PC-3 (cell line): ENCODE measurements at regions not wholly inside any gene's neighbourhood (a gene's known extent, or its start where the extent isn't known, plus 50 kb on each side); places are given as distances from the start of the nearest gene placed in this dataset.

ENCODE experiments used
- ATAC-seq: fragments of 200-7000 bp; cut with Tn5 transposase; 2 replicates; pipeline ENCODE4 v1.9.1; 2020; ENCODE audit warnings: mild to moderate bottlenecking, moderate library complexity
- BruUV-seq: library from RNA; stranded (reverse); fragments of 400-500 nt; replicated peaks from 2 replicates; lab custom pipeline; 2021; lab: Mats Ljungman, UMichigan
- CTCF ChIA-PET: fragments of 300-600 bp; sonication (Branson Sonifier 250); formaldehyde crosslinking; loops from one replicate; lab custom pipeline; 2022; ENCODE audit warnings: antibody characterized with exemption; lab: Charles Lee
- POLR2A ChIA-PET: fragments of 300-600 bp; sonication (Branson Sonifier 250); formaldehyde crosslinking; loops from one replicate; lab custom pipeline; 2022; ENCODE audit warnings: antibody characterized with exemption; ENCODE audit not compliant: unreplicated experiment; lab: Charles Lee
- DNase-seq: peaks from one replicate; pipeline ENCODE4 v3.0.0-alpha.2; 2015
- H2AFZ ChIP-seq: fragments of 300-600 bp; sonication (generic); 2 replicates; pipeline ENCODE4 v1.6.0; 2016; ENCODE audit warnings: antibody characterized with exemption, low read length
- H3F3A ChIP-seq: fragments of 300-600 bp; sonication (generic); one replicate; pipeline ENCODE4 v1.6.0; 2017; ENCODE audit warnings: antibody characterized with exemption, low read length, control low read depth, mild to moderate bottlenecking; ENCODE audit not compliant: unreplicated experiment
- H3K27ac ChIP-seq: fragments of 300-600 bp; sonication (generic); 2 replicates; pipeline ENCODE4 v1.5.1; 2016; ENCODE audit warnings: mild to moderate bottlenecking, low read length
- H3K27me3 ChIP-seq: fragments of 300-600 bp; sonication (generic); 2 replicates; pipeline ENCODE4 v1.6.1; 2016; ENCODE audit warnings: low read length, mixed read lengths
- H3K36me3 ChIP-seq: fragments of 300-600 bp; sonication (generic); 2 replicates; pipeline ENCODE4 v1.6.1; 2016; ENCODE audit warnings: low read depth, mixed run types, low read length, mixed read lengths
- H3K4me1 ChIP-seq: fragments of 300-600 bp; sonication (generic); 2 replicates; pipeline ENCODE4 v1.5.1; 2016; ENCODE audit warnings: low read length; ENCODE audit not compliant: insufficient read depth
- H3K4me2 ChIP-seq: fragments of 300-600 bp; sonication (generic); 2 replicates; pipeline ENCODE4 v1.6.0; 2016; ENCODE audit warnings: low read length
- H3K4me3 ChIP-seq: fragments of 300-600 bp; sonication (generic); 2 replicates; pipeline ENCODE4 v1.5.1; 2016; ENCODE audit warnings: mild to moderate bottlenecking, low read length, mixed read lengths
- H3K79me2 ChIP-seq: fragments of 300-600 bp; sonication (generic); 2 replicates; pipeline ENCODE4 v1.6.1; 2017; ENCODE audit warnings: low read length, mixed read lengths
- H3K9ac ChIP-seq: fragments of 300-600 bp; sonication (generic); 2 replicates; pipeline ENCODE4 v1.6.0; 2016; ENCODE audit warnings: mild to moderate bottlenecking, low read length
- H3K9me2 ChIP-seq: fragments of 300-600 bp; sonication (generic); replicated peaks from 2 replicates; pipeline ENCODE4 v1.6.1; 2016; ENCODE audit warnings: mixed run types, low read length, mixed read lengths
- H3K9me3 ChIP-seq: fragments of 300-600 bp; sonication (generic); 2 replicates; pipeline ENCODE4 v1.6.1; 2016; ENCODE audit warnings: low read length, mixed read lengths
- H4K20me1 ChIP-seq: fragments of 300-600 bp; sonication (generic); 2 replicates; pipeline ENCODE4 v1.6.1; 2016; ENCODE audit warnings: low read length, mixed read lengths
- EZH2 ChIP-seq: fragments of 300-600 bp; sonication (generic); IDR thresholded peaks from one replicate; pipeline ENCODE4 v1.6.1; 2017; ENCODE audit warnings: antibody characterized with exemption, mild to moderate bottlenecking, low read length; ENCODE audit not compliant: unreplicated experiment
- EZH2phosphoT487 ChIP-seq: fragments of 300-600 bp; sonication (generic); IDR thresholded peaks from 2 replicates; pipeline ENCODE4 v1.6.1; 2018; ENCODE audit warnings: mild to moderate bottlenecking, antibody characterized with exemption, low read length, borderline replicate concordance
- intact Hi-C: fragments of 100-400 bp; cut with micrococcal nuclease; formaldehyde crosslinking; loops from 2 replicates; pipeline ENCODE4 v1.9.0; 2023
- TF ChIP-seq, protein P1 (sequence below): fragments of 300-600 bp; sonication (generic); conservative IDR thresholded peaks from 2 replicates; pipeline ENCODE4 v1.5.1; 2017; ENCODE audit warnings: antibody characterized with exemption, low read depth, mild to moderate bottlenecking, low read length

DNA sequence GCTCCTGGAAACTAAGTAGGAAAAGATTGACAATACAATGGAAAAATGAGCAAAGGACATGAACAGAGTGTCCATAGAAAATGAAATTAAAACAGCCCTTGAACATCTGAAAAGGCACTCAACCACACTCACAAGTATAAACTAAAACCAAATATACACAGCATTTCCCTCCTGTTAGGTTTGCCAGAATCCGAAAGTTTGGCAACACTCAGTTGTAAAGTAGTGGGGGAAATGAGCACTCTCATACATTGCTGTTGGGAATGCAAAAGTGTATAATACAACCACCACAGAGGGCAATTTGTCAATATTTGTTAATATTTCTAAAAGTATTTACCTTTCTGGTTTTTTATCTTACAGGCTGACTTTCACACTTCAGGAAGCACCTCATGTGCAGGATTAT, 84.2 kb upstream of the TMEM164 start:
- TF ChIP-seq EZH2phosphoT487 (no peak), EZH2 (no peak)
- TF ChIP-seq, protein P1, sequence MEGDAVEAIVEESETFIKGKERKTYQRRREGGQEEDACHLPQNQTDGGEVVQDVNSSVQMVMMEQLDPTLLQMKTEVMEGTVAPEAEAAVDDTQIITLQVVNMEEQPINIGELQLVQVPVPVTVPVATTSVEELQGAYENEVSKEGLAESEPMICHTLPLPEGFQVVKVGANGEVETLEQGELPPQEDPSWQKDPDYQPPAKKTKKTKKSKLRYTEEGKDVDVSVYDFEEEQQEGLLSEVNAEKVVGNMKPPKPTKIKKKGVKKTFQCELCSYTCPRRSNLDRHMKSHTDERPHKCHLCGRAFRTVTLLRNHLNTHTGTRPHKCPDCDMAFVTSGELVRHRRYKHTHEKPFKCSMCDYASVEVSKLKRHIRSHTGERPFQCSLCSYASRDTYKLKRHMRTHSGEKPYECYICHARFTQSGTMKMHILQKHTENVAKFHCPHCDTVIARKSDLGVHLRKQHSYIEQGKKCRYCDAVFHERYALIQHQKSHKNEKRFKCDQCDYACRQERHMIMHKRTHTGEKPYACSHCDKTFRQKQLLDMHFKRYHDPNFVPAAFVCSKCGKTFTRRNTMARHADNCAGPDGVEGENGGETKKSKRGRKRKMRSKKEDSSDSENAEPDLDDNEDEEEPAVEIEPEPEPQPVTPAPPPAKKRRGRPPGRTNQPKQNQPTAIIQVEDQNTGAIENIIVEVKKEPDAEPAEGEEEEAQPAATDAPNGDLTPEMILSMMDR: no peak
- Histone ChIP-seq H3K9me2 (no peaks in the 10 kb centered on the region), H3K27me3 (no peaks in the 10 kb centered on the region), H3K4me1 (no peaks in the 10 kb centered on the region), H3K9me3 (no peaks in the 10 kb centered on the region), H3K9ac (no peak overlapping the region), H3F3A (no peaks in the 10 kb centered on the region), H3K79me2 (no peaks in the 10 kb centered on the region), H3K36me3 (no peaks in the 10 kb centered on the region), H2AFZ (no peak overlapping the region), H3K27ac (no peak overlapping the region), H3K4me2 (no peak overlapping the region), H4K20me1 (no peaks in the 10 kb centered on the region), H3K4me3 (no peak overlapping the region)
- CTCF ChIA-PET: no interaction called here
- intact Hi-C loops: loop anchor here (10.0 kb wide), 1 partner anchor 496 kb away; no protein-coding TSS in a partner anchor
- DNase-seq (no peak), ATAC-seq (no peak)
- no TSS peak for BruUV-seq
- POLR2A ChIA-PET: no interaction called here

DNA sequence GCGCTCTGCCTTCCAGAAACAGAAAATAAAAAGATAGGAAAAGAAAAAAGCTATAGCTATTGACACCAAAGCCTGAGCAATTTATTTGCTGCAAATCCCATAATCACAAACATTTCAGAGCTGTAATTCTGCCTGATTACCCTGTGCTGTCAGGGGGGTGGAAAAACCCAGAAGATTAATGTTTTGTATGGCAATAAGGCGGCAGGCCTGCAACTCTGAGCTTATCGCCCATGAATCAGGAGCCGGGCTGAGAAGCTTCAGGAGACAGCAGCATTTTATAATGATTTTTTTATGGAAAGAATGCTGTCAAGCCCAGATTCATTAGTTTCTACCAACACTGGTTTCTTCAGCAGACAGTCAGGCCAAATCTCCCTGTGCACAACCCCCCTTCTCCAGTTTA, 82.6 kb upstream of the TMEM164 start:
- Histone ChIP-seq H3K27me3 (no peaks in the 10 kb centered on the region), H3K27ac (no peak overlapping the region), H3F3A (no peaks in the 10 kb centered on the region), H4K20me1 (no peaks in the 10 kb centered on the region), H3K79me2 (no peaks in the 10 kb centered on the region), H3K4me1 (no peaks in the 10 kb centered on the region), H3K36me3 (no peaks in the 10 kb centered on the region), H3K9me3 (no peaks in the 10 kb centered on the region), H3K9ac (no peak overlapping the region), H2AFZ (no peak overlapping the region), H3K9me2 (no peaks in the 10 kb centered on the region), H3K4me3 (no peak overlapping the region), H3K4me2 (no peak overlapping the region)
- no peak for ATAC-seq
- POLR2A ChIA-PET: no interaction called here
- CTCF ChIA-PET: no interaction called here
- no TSS peak for BruUV-seq
- DNase-seq: no peak
- intact Hi-C loops: no loop called here
- TF ChIP-seq EZH2 (no peak), EZH2phosphoT487 (no peak)
- TF ChIP-seq, protein P1: no peak

DNA sequence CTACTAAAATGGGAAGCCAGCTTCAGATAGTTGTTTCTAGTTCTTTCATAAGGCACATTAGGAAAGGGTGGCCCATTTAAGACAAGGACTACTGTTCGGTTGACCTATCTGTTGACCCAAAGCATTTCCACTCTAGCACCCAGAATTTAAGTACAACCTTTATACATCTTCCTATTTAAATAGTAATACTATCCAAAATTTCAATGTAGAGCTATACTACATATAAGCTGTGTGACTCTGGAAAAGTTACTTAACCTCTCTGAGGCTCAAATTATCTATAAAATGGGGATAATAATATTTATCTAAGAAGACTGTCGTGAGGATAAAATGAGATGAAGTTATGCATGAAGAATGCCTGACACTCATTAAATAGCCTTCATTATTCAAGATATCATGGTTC, 82.0 kb upstream of the TMEM164 start:
- ATAC-seq: no peak
- Histone ChIP-seq H3K36me3 (no peaks in the 10 kb centered on the region), H3K4me1 (no peaks in the 10 kb centered on the region), H3K27me3 (no peaks in the 10 kb centered on the region), H3K9ac (no peak overlapping the region), H2AFZ (no peak overlapping the region), H3K79me2 (no peaks in the 10 kb centered on the region), H4K20me1 (no peaks in the 10 kb centered on the region), H3K4me2 (no peak overlapping the region), H3K9me2 (no peaks in the 10 kb centered on the region), H3K27ac (no peak overlapping the region), H3K4me3 (no peak overlapping the region), H3K9me3 (no peaks in the 10 kb centered on the region), H3F3A (no peaks in the 10 kb centered on the region)
- CTCF ChIA-PET: interaction anchor here (0.6 kb wide), 1 partner anchor 498 kb away, joined by 3 read pairs; no protein-coding TSS in a partner anchor
- intact Hi-C loops: no loop called here
- no peak for DNase-seq
- TF ChIP-seq EZH2 (no peak), EZH2phosphoT487 (no peak)
- TF ChIP-seq, protein P1: no peak
- BruUV-seq: no TSS peak
- POLR2A ChIA-PET: interaction anchor here (0.6 kb wide), 1 partner anchor 227 kb away, joined by 4 read pairs; no protein-coding TSS in a partner anchor
